Stimulated activated naive CD8-positive, alpha-beta T cell treated with anti-CD3 and anti-CD28 coated beads, Interleukin-15, Interleukin-2, amounts not matched to agents 100 ng/mL and 50 ng/mL, for 24 hours (primary cell): ENCODE measurements at regions not wholly inside any gene's neighbourhood (a gene's known extent, or its start where the extent isn't known, plus 50 kb on each side); places are given as distances from the start of the nearest gene placed in this dataset.

Experiments used
- H3K27ac Mint-ChIP-seq: one replicate; pipeline ENCODE4 v1.8.0; 2021; ENCODE audit warnings: mild to moderate bottlenecking, mixed read lengths
- H3K27me3 Mint-ChIP-seq: one replicate; pipeline ENCODE4 v1.8.0; 2021; ENCODE audit warnings: mixed read lengths
- H3K36me3 Mint-ChIP-seq: one replicate; pipeline ENCODE4 v1.8.0; 2021; ENCODE audit warnings: low read depth, mixed read lengths
- H3K4me1 Mint-ChIP-seq: one replicate; pipeline ENCODE4 v1.8.0; 2021; ENCODE audit warnings: low read depth, mixed read lengths
- H3K4me3 Mint-ChIP-seq: one replicate; pipeline ENCODE4 v1.8.0; 2021; ENCODE audit warnings: mild to moderate bottlenecking, mixed read lengths
- H3K9me3 Mint-ChIP-seq: one replicate; pipeline ENCODE4 v1.8.0; 2021; ENCODE audit warnings: mixed read lengths

DNA sequence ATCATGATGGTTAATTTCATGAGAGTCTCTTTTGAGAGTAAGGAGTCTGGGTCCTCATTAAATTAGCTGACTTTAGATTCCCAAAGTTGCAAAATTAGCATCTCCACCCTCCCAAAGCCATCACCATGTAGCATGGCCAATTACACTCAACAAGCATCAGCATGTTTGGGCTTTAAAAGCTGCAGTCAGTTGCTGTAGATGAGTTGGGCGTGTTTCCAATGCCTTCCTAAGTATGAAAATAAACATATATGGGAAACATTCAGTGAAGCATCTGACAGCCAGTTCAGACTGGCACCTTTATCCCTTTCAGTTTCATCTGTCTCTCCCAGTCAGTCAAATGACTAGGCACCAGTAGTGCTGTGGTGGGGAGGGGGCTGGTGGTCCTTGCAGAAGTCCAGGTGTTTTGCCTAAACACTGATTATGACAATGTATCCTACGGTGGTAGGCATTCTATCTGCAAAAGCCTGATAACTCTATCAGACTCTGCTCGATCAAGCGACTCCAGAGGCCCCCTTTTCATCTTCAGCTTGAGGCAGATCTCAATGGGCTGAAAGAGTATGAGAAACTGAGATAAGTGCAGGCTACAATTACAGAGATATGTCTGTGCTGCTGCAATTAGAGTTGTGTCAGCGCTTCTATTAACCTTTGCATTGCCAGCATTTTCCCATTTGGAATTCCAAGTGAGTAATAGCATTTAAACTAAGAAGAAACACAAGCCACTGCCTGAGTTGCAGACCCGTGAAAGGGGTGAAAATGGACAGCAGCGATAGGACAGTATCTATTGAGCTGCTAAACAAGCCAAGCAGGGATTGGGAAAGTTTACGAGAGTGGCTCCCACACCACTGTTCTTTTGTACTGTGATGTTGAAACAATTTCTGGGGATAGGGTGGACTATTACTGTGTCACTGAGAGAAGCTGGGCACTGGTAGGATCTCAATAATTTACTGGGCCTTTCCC lies 67.3 kb upstream of the SPOPL start:
- Mint-ChIP-seq H3K27me3 (no peaks in the 10 kb centered on the region), H3K4me3 (no peak overlapping the region), H3K36me3 (no peaks in the 10 kb centered on the region), H3K9me3 (no peaks in the 10 kb centered on the region), H3K4me1 (peaks cover 6% of the 10 kb centered on the region), H3K27ac (no peak overlapping the region)

DNA sequence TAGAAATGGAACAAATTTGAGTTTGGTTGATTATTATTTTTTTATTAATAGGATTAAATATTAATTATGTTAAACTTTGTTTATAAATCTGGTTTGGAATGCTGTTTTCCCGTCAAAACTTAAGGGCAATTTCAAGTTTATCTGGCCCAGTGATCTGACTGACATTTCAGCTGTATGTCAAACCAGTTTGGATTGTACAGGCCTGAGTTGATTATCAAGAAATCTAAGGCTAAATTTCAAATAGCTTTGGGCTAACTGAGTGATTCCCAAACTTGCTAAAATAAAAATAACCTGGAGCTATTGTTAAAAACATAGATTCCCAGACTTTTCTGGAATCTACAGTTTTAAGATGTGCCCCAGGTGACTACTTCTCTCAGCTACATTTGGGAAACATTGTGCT lies 65.9 kb upstream of the SPOPL start:
- Mint-ChIP-seq H3K27ac (no peak overlapping the region), H3K4me1 (peaks cover 6% of the 10 kb centered on the region), H3K27me3 (no peaks in the 10 kb centered on the region), H3K4me3 (no peak overlapping the region), H3K9me3 (no peaks in the 10 kb centered on the region), H3K36me3 (no peaks in the 10 kb centered on the region)

DNA sequence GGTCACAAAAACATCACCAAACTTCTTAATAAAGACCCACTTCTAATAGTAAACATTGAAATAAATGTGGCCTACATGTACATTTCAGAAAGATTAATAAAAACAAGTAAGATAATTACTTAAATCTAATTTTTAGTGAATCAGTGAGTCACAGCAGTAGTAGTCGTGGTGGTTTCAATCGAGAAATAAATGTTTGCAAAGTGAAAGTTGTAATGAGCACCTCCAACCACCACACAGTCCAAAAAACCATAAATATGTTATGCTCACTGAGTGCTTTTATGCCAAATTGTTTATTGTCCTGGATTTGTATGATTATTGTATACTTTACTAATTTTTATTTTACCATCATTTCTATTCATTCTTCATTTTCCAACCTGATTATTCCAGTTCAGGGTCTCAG lies 61.8 kb upstream of the SPOPL start:
- Mint-ChIP-seq H3K4me3 (no peak overlapping the region), H3K4me1 (no peaks in the 10 kb centered on the region), H3K27ac (no peak overlapping the region), H3K27me3 (no peaks in the 10 kb centered on the region), H3K9me3 (no peaks in the 10 kb centered on the region), H3K36me3 (peaks cover 3% of the 10 kb centered on the region)

DNA sequence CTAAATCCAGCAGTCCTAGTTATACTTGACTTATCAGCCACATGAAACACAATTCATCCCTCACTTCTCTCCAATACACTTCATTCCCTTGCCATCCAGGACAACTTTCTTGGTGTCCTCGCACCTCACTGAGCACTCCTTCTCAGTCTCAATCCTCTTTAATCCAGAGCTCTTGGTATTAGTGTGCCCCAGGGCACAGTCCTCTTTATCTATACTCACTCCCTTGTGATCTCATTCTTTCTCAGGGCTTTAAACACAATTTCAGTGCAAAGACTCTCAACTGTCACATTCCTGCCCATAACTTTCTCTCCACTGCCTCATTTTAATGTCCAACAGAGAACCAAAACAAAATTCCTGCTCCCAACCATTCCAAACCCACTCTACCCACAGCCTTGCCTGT lies 60.8 kb upstream of the SPOPL start:
- H3K9me3 Mint-ChIP-seq: no peaks in the 10 kb centered on the region
- no peaks in the 10 kb centered on the region for H3K27me3 Mint-ChIP-seq
- H3K36me3 Mint-ChIP-seq: peaks cover 3% of the 10 kb centered on the region
- no peaks in the 10 kb centered on the region for H3K4me1 Mint-ChIP-seq
- H3K27ac Mint-ChIP-seq: no peak overlapping the region
- no peak overlapping the region for H3K4me3 Mint-ChIP-seq

DNA sequence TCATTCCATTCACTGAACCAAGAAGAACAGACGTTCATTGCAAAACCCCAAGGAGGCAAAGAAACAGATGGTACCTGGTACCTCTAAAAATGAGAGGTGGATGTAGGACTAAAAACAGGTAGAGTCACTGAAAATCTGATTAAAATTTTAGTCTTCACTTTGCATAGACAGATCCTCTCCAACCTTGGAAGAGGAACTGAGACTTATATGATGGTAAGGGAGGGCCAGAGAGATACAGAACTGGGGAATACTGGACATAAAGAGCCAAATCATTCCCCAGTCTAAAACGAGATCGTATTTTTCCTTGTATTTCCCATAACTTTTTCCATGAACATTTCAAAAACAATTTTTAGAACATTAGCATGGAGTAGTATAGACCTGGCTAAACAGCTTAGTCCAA lies 59.7 kb upstream of the SPOPL start:
- Mint-ChIP-seq H3K9me3 (no peaks in the 10 kb centered on the region), H3K27me3 (no peaks in the 10 kb centered on the region), H3K4me1 (no peaks in the 10 kb centered on the region), H3K4me3 (no peak overlapping the region), H3K36me3 (peaks cover 3% of the 10 kb centered on the region), H3K27ac (no peak overlapping the region)

DNA sequence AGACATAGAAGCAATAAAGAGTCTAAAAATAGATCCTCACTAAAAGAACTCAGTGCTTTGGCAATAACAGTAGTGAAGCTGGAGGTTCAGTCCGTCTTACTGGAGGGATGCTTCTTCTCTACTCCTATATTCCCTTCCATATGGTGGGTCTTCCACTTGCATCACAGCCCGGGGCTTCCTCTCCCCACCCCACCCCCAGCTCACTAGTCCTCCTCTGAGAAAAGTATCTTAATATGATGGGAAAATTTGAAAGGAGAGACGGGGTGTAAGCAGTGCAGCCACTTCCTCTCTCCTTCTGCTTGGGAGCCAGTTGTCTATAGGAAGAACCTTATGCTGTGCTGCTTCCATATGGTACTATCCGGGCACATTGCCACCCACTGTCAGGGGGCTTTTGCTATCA lies 57.2 kb upstream of the SPOPL start:
- Mint-ChIP-seq H3K4me1 (no peaks in the 10 kb centered on the region), H3K27ac (no peak overlapping the region), H3K36me3 (peaks cover 3% of the 10 kb centered on the region), H3K27me3 (no peaks in the 10 kb centered on the region), H3K9me3 (no peaks in the 10 kb centered on the region), H3K4me3 (no peak overlapping the region)

DNA sequence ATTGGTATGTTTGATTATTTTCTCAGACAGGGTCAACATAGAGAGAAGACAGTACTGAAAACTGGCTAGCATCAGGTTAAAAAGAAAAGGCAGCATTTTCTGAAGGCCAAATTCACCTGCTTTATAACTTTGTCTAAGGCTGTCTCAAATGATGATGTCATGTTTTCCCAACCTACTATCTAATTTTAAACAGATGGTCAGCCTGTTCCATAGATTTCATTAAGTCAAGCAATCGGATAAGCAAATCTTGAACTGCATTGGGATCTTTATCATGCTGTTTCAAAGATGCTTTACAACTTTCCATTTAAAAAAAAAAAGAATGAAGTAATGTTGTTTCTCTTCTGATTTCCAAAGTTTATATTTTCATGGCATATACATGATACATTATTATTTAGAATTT lies 56.3 kb upstream of the SPOPL start:
- Mint-ChIP-seq H3K4me1 (no peaks in the 10 kb centered on the region), H3K27ac (no peak overlapping the region), H3K36me3 (peaks cover 3% of the 10 kb centered on the region), H3K9me3 (no peaks in the 10 kb centered on the region), H3K27me3 (no peaks in the 10 kb centered on the region), H3K4me3 (no peak overlapping the region)

DNA sequence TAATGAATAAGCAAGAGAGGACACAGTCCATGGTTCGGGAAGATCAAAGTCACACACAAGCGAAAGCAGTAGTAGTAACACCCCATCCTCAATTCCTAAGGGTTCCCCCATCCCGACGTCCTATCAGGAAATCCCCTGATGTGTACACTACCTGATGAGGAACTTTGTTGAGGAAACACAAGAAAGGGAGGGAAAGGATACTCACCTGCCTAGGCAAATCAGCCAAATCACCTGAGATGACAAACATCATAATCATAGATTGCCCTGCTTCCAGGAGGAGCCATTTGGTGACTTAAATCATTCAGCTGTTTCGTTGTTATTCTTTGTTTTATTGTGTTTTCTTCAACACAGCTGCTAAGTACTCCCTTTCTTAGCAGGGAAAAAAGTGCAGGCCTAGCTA lies 55.5 kb upstream of the SPOPL start:
- H3K27me3 Mint-ChIP-seq: no peaks in the 10 kb centered on the region
- H3K9me3 Mint-ChIP-seq: no peaks in the 10 kb centered on the region
- no peak overlapping the region for H3K4me3 Mint-ChIP-seq
- H3K36me3 Mint-ChIP-seq: peaks cover 3% of the 10 kb centered on the region
- H3K27ac Mint-ChIP-seq: no peak overlapping the region
- no peaks in the 10 kb centered on the region for H3K4me1 Mint-ChIP-seq

DNA sequence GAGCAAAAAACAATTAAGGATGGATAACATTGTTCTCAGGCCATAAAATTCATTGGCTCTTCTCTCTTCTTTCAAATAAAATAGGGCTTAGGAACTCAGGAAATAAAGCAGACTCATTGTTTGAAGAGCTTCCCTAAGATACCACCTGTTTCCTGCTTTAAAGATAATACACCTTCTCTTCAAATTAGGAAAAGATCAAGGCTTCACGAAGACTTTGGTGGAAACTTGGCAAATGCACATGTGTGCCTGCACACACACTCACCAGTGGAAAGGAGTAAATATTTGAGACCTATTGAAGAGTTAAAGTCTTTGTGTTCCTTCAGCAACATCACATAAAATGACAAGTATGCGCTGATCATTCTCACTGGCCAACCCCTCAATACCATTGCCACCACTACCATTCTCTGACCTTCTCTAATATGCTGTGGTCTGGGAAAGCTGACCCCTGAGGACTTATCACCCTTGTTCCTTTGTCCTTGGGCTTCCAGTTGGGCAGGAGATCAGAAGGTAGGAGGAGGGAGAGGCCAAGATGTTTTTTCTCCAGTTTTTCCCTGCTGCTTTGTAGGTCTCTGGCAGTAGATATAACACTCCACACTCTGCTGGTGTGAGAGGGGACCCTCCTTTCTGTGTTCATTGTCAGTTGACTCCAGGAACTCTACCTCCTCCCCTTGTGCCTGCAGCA lies 53.5 kb upstream of the SPOPL start:
- H3K4me3 Mint-ChIP-seq: no peak overlapping the region
- no peaks in the 10 kb centered on the region for H3K27me3 Mint-ChIP-seq
- no peaks in the 10 kb centered on the region for H3K4me1 Mint-ChIP-seq
- no peaks in the 10 kb centered on the region for H3K36me3 Mint-ChIP-seq
- H3K27ac Mint-ChIP-seq: no peak overlapping the region
- H3K9me3 Mint-ChIP-seq: no peaks in the 10 kb centered on the region
